ENCODE measurements at regions not wholly inside any gene's neighbourhood (a gene's known extent, or its start where the extent isn't known, plus 50 kb on each side); places are given as distances from the start of the nearest gene placed in this dataset.

DNA sequence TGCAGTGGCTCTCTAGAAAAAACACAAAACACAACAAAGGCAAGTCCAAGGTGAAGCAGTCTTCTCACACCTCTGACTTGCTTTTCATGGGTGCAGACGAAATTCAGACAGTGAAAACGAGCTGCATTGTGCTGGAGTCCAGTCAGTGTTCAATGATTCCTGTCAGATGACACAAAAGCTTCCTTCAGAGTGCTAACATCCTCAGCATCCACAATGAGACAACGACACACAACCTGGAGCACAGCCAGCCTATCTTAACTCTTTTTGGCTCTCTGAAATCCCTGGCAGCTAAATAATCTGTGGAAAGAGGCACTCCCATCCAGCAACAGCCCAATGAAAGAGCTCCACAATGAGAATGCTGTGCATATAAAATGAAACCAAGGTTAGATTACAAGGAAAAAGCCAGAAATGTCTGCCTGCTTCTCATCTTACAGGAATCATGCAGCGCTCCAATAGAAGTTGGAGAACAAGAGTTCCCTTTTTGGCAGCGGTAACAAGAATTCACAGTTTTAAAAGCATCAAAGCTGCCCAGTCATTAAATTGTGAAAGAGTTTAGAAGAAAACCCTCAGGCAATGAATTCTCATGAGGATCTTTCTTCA, 659.8 kb upstream of the TSPY4 start:
- DNase-seq (no peak), ATAC-seq (no peak)
- Histone ChIP-seq H3K36me3 (no peaks in the 10 kb centered on the region), H3K9me3 (no peaks in the 10 kb centered on the region), H3K27me3 (ENCODE audit: low read depth) (no peaks in the 10 kb centered on the region), H3K27ac (no peak overlapping the region), H3K4me1 (no peaks in the 10 kb centered on the region), H3K4me3 (no peak overlapping the region)
- TF ChIP-seq, protein P1, sequence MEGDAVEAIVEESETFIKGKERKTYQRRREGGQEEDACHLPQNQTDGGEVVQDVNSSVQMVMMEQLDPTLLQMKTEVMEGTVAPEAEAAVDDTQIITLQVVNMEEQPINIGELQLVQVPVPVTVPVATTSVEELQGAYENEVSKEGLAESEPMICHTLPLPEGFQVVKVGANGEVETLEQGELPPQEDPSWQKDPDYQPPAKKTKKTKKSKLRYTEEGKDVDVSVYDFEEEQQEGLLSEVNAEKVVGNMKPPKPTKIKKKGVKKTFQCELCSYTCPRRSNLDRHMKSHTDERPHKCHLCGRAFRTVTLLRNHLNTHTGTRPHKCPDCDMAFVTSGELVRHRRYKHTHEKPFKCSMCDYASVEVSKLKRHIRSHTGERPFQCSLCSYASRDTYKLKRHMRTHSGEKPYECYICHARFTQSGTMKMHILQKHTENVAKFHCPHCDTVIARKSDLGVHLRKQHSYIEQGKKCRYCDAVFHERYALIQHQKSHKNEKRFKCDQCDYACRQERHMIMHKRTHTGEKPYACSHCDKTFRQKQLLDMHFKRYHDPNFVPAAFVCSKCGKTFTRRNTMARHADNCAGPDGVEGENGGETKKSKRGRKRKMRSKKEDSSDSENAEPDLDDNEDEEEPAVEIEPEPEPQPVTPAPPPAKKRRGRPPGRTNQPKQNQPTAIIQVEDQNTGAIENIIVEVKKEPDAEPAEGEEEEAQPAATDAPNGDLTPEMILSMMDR (IDR thresholded peaks at IDR 0.05) = no peak
- intact Hi-C loops (cut with DNase I) = no loop called here

GRCh38 chrY:8687154-8687553, 650.1 kb upstream of the TSPY4 start:
- no peaks in the 10 kb centered on the region for H3K4me1 ChIP-seq
- H3K4me3 ChIP-seq = no peak overlapping the region
- intact Hi-C loops (cut with DNase I) = no loop called here
- H3K9me3 ChIP-seq = no peaks in the 10 kb centered on the region
- no peak overlapping the region for H3K27ac ChIP-seq
- DNase-seq (no peak), ATAC-seq (no peak)
- H3K36me3 ChIP-seq = no peaks in the 10 kb centered on the region
- TF ChIP-seq, protein P1 (IDR thresholded peaks at IDR 0.05) = no peak
- H3K27me3 ChIP-seq (ENCODE audit: low read depth) = no peaks in the 10 kb centered on the region

DNA sequence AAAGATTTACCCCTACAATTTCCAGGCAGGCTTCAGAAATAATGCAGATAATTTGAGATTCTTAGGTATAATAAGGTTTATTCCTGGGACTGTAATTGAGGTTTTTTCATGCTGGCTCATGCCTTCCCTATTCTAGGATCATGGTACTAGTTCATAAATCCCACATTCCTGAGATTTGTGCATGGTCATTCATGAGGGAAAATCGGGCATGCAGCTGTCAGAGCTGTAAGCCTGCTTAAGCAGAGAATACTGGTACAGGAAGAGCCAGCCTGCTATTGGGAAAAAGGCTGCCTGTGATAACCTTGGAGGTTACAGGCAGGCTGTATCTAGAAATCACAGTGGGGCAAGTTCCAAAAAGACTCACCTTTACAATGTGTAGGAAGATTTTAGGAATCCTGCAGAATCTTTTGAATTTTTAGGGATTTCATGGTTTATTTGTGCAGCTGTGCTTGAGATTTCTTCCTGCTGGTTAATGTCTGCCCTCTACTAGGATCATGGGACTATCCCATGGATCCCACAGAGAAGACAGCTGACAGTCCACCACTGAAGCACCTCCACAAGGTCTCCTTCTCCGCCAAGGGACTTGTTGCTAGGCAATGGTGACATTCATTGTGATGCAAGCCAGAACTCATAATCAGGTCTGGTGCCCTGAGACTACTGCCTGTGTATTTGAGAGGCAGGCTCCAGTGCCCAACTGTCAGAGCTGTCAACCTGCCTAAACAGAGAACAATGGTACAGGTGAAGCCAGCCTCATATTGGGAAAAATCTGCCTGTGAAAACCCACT, 646.2 kb upstream of the TSPY4 start:
- ATAC-seq = no peak

DNA sequence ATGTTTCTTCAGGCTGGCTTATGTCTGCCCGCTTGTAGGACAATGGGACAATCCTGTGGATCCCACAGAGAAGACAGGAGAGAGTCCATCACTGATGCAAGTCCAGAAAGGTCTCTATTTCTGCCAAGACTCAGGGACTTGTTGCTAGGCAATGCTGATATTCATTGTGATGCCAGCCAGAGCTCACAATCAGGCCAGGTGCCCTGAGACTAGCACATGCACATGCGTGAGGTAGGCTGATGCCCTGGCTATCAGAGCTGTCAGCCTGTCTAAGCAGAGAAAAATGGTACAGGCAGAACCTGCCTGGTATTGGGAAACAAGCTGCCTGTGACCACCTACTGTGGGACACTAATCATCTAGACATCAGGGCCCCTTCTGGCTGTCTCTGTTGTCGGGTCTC, 638.7 kb upstream of the TSPY4 start:
- Histone ChIP-seq H3K36me3 (no peaks in the 10 kb centered on the region), H3K4me1 (no peaks in the 10 kb centered on the region), H3K9me3 (no peaks in the 10 kb centered on the region), H3K27ac (no peak overlapping the region), H3K4me3 (no peak overlapping the region), H3K27me3 (ENCODE audit: low read depth) (no peaks in the 10 kb centered on the region)
- TF ChIP-seq, protein P1 (IDR thresholded peaks at IDR 0.05) = no peak
- ATAC-seq (no peak), DNase-seq (no peak)
- intact Hi-C loops (cut with DNase I) = no loop called here

More for the DNA sequence above, 646.2 kb upstream of the TSPY4 start:
- H3K4me1 ChIP-seq = no peaks in the 10 kb centered on the region
- intact Hi-C loops (cut with DNase I) = no loop called here
- H3K9me3 ChIP-seq = no peaks in the 10 kb centered on the region
- no peaks in the 10 kb centered on the region for H3K36me3 ChIP-seq
- no peak for DNase-seq
- TF ChIP-seq, protein P1 (IDR thresholded peaks at IDR 0.05) = no peak
- no peak overlapping the region for H3K27ac ChIP-seq
- no peaks in the 10 kb centered on the region for H3K27me3 ChIP-seq (ENCODE audit: low read depth)
- H3K4me3 ChIP-seq = no peak overlapping the region

DNA sequence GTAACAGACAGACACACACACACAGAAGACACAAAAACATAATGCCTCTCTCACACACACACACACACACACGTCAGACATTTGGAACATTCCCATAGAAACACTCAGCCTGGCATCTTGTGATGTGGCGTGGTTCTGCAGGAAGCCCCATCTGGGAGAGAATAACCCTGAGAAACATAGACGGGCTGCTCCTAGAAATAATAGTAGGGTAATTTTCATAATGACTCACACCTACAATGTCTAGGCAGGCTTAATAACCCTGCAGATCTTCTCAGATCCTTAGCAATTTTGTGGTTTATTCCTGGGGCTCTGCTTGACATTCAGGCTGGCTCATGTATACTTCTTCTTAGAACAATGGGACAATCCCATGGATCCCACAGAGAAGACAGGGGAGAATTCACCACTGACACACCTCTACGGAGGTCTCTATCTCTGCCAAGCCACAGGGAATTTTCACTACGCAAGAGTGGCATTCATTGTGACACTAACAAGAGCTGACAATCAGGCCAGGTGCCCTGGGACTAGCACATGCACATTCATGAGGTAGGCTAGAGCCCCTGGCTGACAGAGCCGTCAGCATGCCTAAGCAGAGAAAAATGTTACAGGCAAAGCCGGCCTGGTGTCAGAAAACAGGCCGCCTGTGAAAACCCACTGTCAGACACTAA, 631.5 kb upstream of the TSPY4 start:
- H3K4me1 ChIP-seq = no peaks in the 10 kb centered on the region
- DNase-seq = no peak
- TF ChIP-seq, protein P1 (IDR thresholded peaks at IDR 0.05) = no peak
- intact Hi-C loops (cut with DNase I) = no loop called here
- no peak for ATAC-seq
- H3K27ac ChIP-seq = no peak overlapping the region
- H3K9me3 ChIP-seq = no peaks in the 10 kb centered on the region
- no peaks in the 10 kb centered on the region for H3K27me3 ChIP-seq (ENCODE audit: low read depth)
- H3K4me3 ChIP-seq = no peak overlapping the region
- no peaks in the 10 kb centered on the region for H3K36me3 ChIP-seq
